BE2C (cell line): ENCODE measurements at regions not wholly inside any gene's neighbourhood (a gene's known extent, or its start where the extent isn't known, plus 50 kb on each side); places are given as distances from the start of the nearest gene placed in this dataset.

Experiments used
- DNase-seq: peaks from one replicate; pipeline ENCODE4 v3.0.0-alpha.2; 2020
- H3K27me3 ChIP-seq: fragments of 250-450 bp; sonication (Bioruptor Pico); 2 replicates; pipeline ENCODE4 v1.5.1; 2020; ENCODE audit warnings: mild to moderate bottlenecking
- H3K36me3 ChIP-seq: fragments of 250-450 bp; sonication (Bioruptor Pico); 2 replicates; pipeline ENCODE4 v1.5.1; 2020; ENCODE audit warnings: mild to moderate bottlenecking
- H3K4me1 ChIP-seq: fragments of 250-450 bp; sonication (Bioruptor Pico); 2 replicates; pipeline ENCODE4 v1.5.1; 2020
- H3K4me3 ChIP-seq: 2 replicates; pipeline ENCODE4 v1.5.1; 2011; ENCODE audit warnings: low read depth, low read length
- H3K9me3 ChIP-seq: fragments of 250-450 bp; sonication (Bioruptor Pico); 2 replicates; pipeline ENCODE4 v1.5.1; 2020
- CTCF ChIP-seq: IDR thresholded peaks from 2 replicates; pipeline ENCODE4 v1.5.1; 2012; ENCODE audit warnings: mild to moderate bottlenecking, low read depth, low read length

GRCh38 chr11:33574331-33574730 is 126.3 kb downstream of the C11orf91 start:
- no peak overlapping the region for H3K4me3 ChIP-seq
- H3K4me1 ChIP-seq = no peaks in the 10 kb centered on the region
- H3K9me3 ChIP-seq = no peaks in the 10 kb centered on the region
- H3K27me3 ChIP-seq = no peaks in the 10 kb centered on the region
- no peak for DNase-seq
- no peak for TF ChIP-seq CTCF
- H3K36me3 ChIP-seq = no peaks in the 10 kb centered on the region

- H3K4me1 ChIP-seq = no peaks in the 10 kb centered on the region
These were observed 131.3 kb downstream of the C11orf91 start for GRCh38 chr11:33569333-33569732.

DNA sequence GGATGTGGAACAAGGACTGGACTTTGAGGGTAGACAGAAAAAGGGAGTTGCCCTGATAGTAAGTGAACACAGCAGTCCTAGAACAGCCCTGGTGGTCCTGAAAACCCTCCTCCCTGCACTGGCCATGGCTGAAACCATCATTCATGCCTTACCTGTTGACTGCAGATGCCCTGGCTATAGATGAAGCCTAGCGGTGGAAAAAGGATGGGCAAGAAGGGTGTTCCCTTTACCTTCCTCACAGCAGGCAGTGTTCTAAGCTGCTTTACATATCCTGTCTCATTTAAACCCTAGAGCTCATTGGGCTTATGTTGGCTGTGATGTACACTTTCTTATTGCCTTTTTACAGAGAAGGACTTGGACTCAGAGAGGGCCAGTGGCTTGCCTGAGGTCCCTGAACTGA is 133.6 kb downstream of the C11orf91 start:
- Histone ChIP-seq H3K36me3 (no peaks in the 10 kb centered on the region), H3K4me3 (no peak overlapping the region), H3K9me3 (no peaks in the 10 kb centered on the region), H3K27me3 (no peaks in the 10 kb centered on the region), H3K4me1 (no peaks in the 10 kb centered on the region)
- no peak for TF ChIP-seq CTCF
- no peak for DNase-seq

More at GRCh38 chr11:33569333-33569732, 131.3 kb downstream of the C11orf91 start:
- no peak overlapping the region for H3K4me3 ChIP-seq
- H3K9me3 ChIP-seq = no peaks in the 10 kb centered on the region
- no peaks in the 10 kb centered on the region for H3K27me3 ChIP-seq
- no peaks in the 10 kb centered on the region for H3K36me3 ChIP-seq
- no peak for DNase-seq
- no peak for TF ChIP-seq CTCF

GRCh38 chr11:33564856-33565453 is 135.7 kb downstream of the C11orf91 start:
- H3K9me3 ChIP-seq = no peaks in the 10 kb centered on the region
- DNase-seq = no peak
- no peaks in the 10 kb centered on the region for H3K4me1 ChIP-seq
- no peak overlapping the region for H3K4me3 ChIP-seq
- no peak for TF ChIP-seq CTCF
- no peaks in the 10 kb centered on the region for H3K27me3 ChIP-seq
- H3K36me3 ChIP-seq = no peaks in the 10 kb centered on the region

DNA sequence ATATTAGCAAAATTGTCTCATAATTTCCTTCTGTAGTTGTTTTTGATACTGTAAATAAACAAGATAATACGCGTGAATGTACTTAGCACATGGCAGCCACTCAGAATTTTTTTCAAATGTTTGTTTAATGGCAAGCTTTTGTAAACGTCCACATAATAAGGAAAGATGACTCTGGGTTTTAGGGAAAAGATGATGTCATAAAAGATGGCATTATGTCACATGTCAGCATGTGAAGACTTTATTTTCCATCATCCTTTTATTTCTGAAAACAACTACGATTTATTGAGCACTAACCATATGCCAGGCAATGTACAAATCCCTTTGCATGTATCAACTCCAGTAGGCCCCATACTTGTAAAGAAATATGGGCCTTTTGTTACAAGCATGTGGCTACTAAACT is 139.9 kb downstream of the C11orf91 start:
- H3K27me3 ChIP-seq = no peaks in the 10 kb centered on the region
- H3K36me3 ChIP-seq = no peaks in the 10 kb centered on the region
- H3K4me1 ChIP-seq = no peaks in the 10 kb centered on the region
- TF ChIP-seq CTCF = no peak
- DNase-seq = no peak
- H3K4me3 ChIP-seq = no peak overlapping the region
- no peaks in the 10 kb centered on the region for H3K9me3 ChIP-seq

GRCh38 chr11:33559567-33559966 is 141.1 kb downstream of the C11orf91 start:
- H3K4me1 ChIP-seq = no peaks in the 10 kb centered on the region
- no peaks in the 10 kb centered on the region for H3K9me3 ChIP-seq
- no peaks in the 10 kb centered on the region for H3K36me3 ChIP-seq

More at GRCh38 chr11:33559567-33559966, 141.1 kb downstream of the C11orf91 start:
- no peak for DNase-seq
- no peak overlapping the region for H3K4me3 ChIP-seq
- no peaks in the 10 kb centered on the region for H3K27me3 ChIP-seq
- TF ChIP-seq CTCF = no peak
